WTC11 (cell line): ENCODE measurements at regions not wholly inside any gene's neighbourhood (a gene's known extent, or its start where the extent isn't known, plus 50 kb on each side); places are given as distances from the start of the nearest gene placed in this dataset.

Source experiments
- ATF6 ChIP-seq: sonication (generic); formaldehyde crosslinking; IDR thresholded peaks from 2 replicates; pipeline ENCODE4 v1.8.1; 2023; ENCODE audit warnings: mild to moderate bottlenecking, missing genetic modification reagents
- CREB1 ChIP-seq: sonication (generic); formaldehyde crosslinking; IDR thresholded peaks from 2 replicates; pipeline ENCODE4 v1.8.0; 2023; ENCODE audit warnings: mild to moderate bottlenecking, missing genetic modification reagents
- E2F5 ChIP-seq: sonication (generic); formaldehyde crosslinking; IDR thresholded peaks from 2 replicates; pipeline ENCODE4 v1.8.1; 2022; ENCODE audit warnings: mild to moderate bottlenecking, moderate library complexity, missing genetic modification reagents
- ELF4 ChIP-seq: sonication (generic); formaldehyde crosslinking; IDR thresholded peaks from 2 replicates; pipeline ENCODE4 v1.8.1; 2022; ENCODE audit warnings: low read depth, mild to moderate bottlenecking, moderate library complexity, missing genetic modification reagents
- ETV6 ChIP-seq: sonication (generic); formaldehyde crosslinking; IDR thresholded peaks from 2 replicates; pipeline ENCODE4 v1.8.1; 2022; ENCODE audit warnings: mild to moderate bottlenecking, missing genetic modification reagents
- FOXK1 ChIP-seq: sonication (generic); formaldehyde crosslinking; IDR thresholded peaks from 2 replicates; pipeline ENCODE4 v1.8.0; 2022; ENCODE audit warnings: mild to moderate bottlenecking, moderate library complexity, missing genetic modification reagents
- SMAD4 ChIP-seq: sonication (generic); formaldehyde crosslinking; IDR thresholded peaks from 2 replicates; pipeline ENCODE4 v1.8.0; 2022; ENCODE audit warnings: mild to moderate bottlenecking, missing genetic modification reagents
- TEAD4 ChIP-seq: sonication (generic); formaldehyde crosslinking; IDR thresholded peaks from 2 replicates; pipeline ENCODE4 v1.8.0; 2022; ENCODE audit warnings: mild to moderate bottlenecking, missing genetic modification reagents
- USF2 ChIP-seq: sonication (generic); formaldehyde crosslinking; IDR thresholded peaks from 2 replicates; pipeline ENCODE4 v1.8.1; 2023; ENCODE audit warnings: mild to moderate bottlenecking, missing genetic modification reagents, moderate library complexity
- TF ChIP-seq, protein P1 (sequence below): sonication (generic); formaldehyde crosslinking; IDR thresholded peaks from 2 replicates; pipeline ENCODE4 v1.8.0; 2022; ENCODE audit warnings: mild to moderate bottlenecking, missing genetic modification reagents
- TF ChIP-seq, protein P2 (sequence below): sonication (generic); formaldehyde crosslinking; conservative IDR thresholded peaks from 2 replicates; pipeline ENCODE4 v1.8.1; 2022; ENCODE audit warnings: mild to moderate bottlenecking, missing genetic modification reagents
- TF ChIP-seq, protein P3 (sequence below): sonication (generic); formaldehyde crosslinking; IDR thresholded peaks from 2 replicates; pipeline ENCODE4 v1.8.0; 2022; ENCODE audit warnings: mild to moderate bottlenecking, missing genetic modification reagents
- TF ChIP-seq, protein P4 (sequence below): fragments of 200-600 bp; IDR thresholded peaks from 2 replicates; pipeline ENCODE4 v1.8.0; 2022; ENCODE audit warnings: antibody characterized with exemption
- TF ChIP-seq, protein P5 (sequence below): sonication (generic); formaldehyde crosslinking; IDR thresholded peaks from 2 replicates; pipeline ENCODE4 v1.8.1; 2022; ENCODE audit warnings: missing genetic modification reagents, borderline replicate concordance

- TF ChIP-seq, protein P1, sequence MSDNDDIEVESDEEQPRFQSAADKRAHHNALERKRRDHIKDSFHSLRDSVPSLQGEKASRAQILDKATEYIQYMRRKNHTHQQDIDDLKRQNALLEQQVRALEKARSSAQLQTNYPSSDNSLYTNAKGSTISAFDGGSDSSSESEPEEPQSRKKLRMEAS (CRISPR knock-in tag), result no peak
- TF ChIP-seq CREB1 (CRISPR knock-in tag) (no peak), ATF6 (no peak), E2F5 (CRISPR knock-in tag) (no peak), TEAD4 (CRISPR knock-in tag) (no peak), USF2 (no peak), ETV6 (no peak), ELF4 (no peak), SMAD4 (CRISPR knock-in tag) (no peak), FOXK1 (CRISPR knock-in tag) (no peak)
- TF ChIP-seq, protein P2, sequence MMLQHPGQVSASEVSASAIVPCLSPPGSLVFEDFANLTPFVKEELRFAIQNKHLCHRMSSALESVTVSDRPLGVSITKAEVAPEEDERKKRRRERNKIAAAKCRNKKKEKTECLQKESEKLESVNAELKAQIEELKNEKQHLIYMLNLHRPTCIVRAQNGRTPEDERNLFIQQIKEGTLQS (CRISPR knock-in tag), result no peak
- TF ChIP-seq, protein P3, sequence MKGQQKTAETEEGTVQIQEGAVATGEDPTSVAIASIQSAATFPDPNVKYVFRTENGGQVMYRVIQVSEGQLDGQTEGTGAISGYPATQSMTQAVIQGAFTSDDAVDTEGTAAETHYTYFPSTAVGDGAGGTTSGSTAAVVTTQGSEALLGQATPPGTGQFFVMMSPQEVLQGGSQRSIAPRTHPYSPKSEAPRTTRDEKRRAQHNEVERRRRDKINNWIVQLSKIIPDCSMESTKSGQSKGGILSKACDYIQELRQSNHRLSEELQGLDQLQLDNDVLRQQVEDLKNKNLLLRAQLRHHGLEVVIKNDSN (CRISPR knock-in tag), result no peak
- TF ChIP-seq, protein P4, sequence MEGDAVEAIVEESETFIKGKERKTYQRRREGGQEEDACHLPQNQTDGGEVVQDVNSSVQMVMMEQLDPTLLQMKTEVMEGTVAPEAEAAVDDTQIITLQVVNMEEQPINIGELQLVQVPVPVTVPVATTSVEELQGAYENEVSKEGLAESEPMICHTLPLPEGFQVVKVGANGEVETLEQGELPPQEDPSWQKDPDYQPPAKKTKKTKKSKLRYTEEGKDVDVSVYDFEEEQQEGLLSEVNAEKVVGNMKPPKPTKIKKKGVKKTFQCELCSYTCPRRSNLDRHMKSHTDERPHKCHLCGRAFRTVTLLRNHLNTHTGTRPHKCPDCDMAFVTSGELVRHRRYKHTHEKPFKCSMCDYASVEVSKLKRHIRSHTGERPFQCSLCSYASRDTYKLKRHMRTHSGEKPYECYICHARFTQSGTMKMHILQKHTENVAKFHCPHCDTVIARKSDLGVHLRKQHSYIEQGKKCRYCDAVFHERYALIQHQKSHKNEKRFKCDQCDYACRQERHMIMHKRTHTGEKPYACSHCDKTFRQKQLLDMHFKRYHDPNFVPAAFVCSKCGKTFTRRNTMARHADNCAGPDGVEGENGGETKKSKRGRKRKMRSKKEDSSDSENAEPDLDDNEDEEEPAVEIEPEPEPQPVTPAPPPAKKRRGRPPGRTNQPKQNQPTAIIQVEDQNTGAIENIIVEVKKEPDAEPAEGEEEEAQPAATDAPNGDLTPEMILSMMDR, result no peak
- TF ChIP-seq, protein P5, sequence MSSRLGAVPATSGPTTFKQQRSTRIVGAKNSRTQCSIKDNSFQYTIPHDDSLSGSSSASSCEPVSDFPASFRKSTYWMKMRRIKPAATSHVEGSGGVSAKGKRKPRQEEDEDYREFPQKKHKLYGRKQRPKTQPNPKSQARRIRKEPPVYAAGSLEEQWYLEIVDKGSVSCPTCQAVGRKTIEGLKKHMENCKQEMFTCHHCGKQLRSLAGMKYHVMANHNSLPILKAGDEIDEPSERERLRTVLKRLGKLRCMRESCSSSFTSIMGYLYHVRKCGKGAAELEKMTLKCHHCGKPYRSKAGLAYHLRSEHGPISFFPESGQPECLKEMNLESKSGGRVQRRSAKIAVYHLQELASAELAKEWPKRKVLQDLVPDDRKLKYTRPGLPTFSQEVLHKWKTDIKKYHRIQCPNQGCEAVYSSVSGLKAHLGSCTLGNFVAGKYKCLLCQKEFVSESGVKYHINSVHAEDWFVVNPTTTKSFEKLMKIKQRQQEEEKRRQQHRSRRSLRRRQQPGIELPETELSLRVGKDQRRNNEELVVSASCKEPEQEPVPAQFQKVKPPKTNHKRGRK, result no peak
Observed at GRCh38 chr2:207417301-207417718, 112.5 kb upstream of the CREB1 start.
